Large intestine (tissue), 3 donors: ENCODE measurements at regions not wholly inside any gene's neighbourhood (a gene's known extent, or its start where the extent isn't known, plus 50 kb on each side); places are given as distances from the start of the nearest gene placed in this dataset.

Experiments used
- DNase-seq, 2 donors: peaks; one replicate each; pipeline versions ENCODE4 v3.0.0 to v3.0.0-alpha.2; 2013
- H3K27ac ChIP-seq: one replicate; pipeline ENCODE4 v1.5.1; 2013; ENCODE audit warnings: low read length
- H3K27me3 ChIP-seq: 2 replicates; pipeline ENCODE4 v1.6.1; 2013; ENCODE audit warnings: low read length; ENCODE audit not compliant: control insufficient read depth, insufficient read depth
- H3K36me3 ChIP-seq: 2 replicates; pipeline ENCODE4 v1.6.1; 2013; ENCODE audit warnings: low read length; ENCODE audit not compliant: control insufficient read depth, insufficient read depth
- H3K4me1 ChIP-seq: one replicate; pipeline ENCODE4 v1.6.1; 2013; ENCODE audit warnings: low read length; ENCODE audit not compliant: control insufficient read depth, insufficient read depth
- H3K4me3 ChIP-seq: one replicate; pipeline ENCODE4 v1.5.1; 2013; ENCODE audit warnings: low read length
- H3K9me3 ChIP-seq: one replicate; pipeline ENCODE4 v1.6.1; 2013; ENCODE audit warnings: mild to moderate bottlenecking, low read depth, low read length, moderate library complexity; ENCODE audit not compliant: control insufficient read depth
- WGBS: methylation state at CpG from one replicate; pipeline ENCODE4 v1.1.5; 2013; ENCODE audit warnings: low lambda C conversion rate; ENCODE audit not compliant: insufficient coverage; 5-methylcytosine and 5-hydroxymethylcytosine counted together

- WGBS: no CpG with 5 or more reads among the region's 1 CpG
- Histone ChIP-seq H3K27me3 (no peaks in the 10 kb centered on the region), H3K27ac (no peak overlapping the region), H3K36me3 (no peaks in the 10 kb centered on the region), H3K4me1 (peaks cover 3% of the 10 kb centered on the region), H3K9me3 (no peaks in the 10 kb centered on the region), H3K4me3 (no peak overlapping the region)
- no peak for DNase-seq
Observed at GRCh38 chr2:199596549-199596948, 138.8 kb upstream of the SATB2 start.

- Histone ChIP-seq H3K27me3 (no peaks in the 10 kb centered on the region), H3K4me1 (peaks cover 11% of the 10 kb centered on the region), H3K9me3 (no peaks in the 10 kb centered on the region), H3K36me3 (no peaks in the 10 kb centered on the region), H3K27ac (no peak overlapping the region), H3K4me3 (no peak overlapping the region)
- no CpG with 5 or more reads among the region's 5 CpGs for WGBS
- no peak for DNase-seq
Observed at GRCh38 chr2:199594443-199594842, 136.7 kb upstream of the SATB2 start.

- peak; percentile 66 to 75 for DNase-seq
- Histone ChIP-seq H3K4me1 (peaks cover 11% of the 10 kb centered on the region), H3K27ac (peak overlapping the region; percentile 61), H3K4me3 (no peak overlapping the region), H3K36me3 (no peaks in the 10 kb centered on the region), H3K9me3 (no peaks in the 10 kb centered on the region), H3K27me3 (no peaks in the 10 kb centered on the region)
- WGBS: no CpG with 5 or more reads among the region's 4 CpGs
Observed at GRCh38 chr2:199591826-199592225, 134.1 kb upstream of the SATB2 start.

- Histone ChIP-seq H3K9me3 (no peaks in the 10 kb centered on the region), H3K4me3 (no peak overlapping the region), H3K27ac (peak overlapping the region; percentile 55), H3K36me3 (no peaks in the 10 kb centered on the region), H3K27me3 (no peaks in the 10 kb centered on the region), H3K4me1 (peaks cover 11% of the 10 kb centered on the region)
- no CpG with 5 or more reads among the region's 5 CpGs for WGBS
- DNase-seq: peak; percentile 26 to 54
Observed at GRCh38 chr2:199590321-199591203, 132.8 kb upstream of the SATB2 start.

GRCh38 chr2:199589306-199589705, 131.6 kb upstream of the SATB2 start:
- Histone ChIP-seq H3K4me3 (no peak overlapping the region), H3K9me3 (no peaks in the 10 kb centered on the region), H3K27ac (no peak overlapping the region), H3K36me3 (no peaks in the 10 kb centered on the region), H3K4me1 (peaks cover 11% of the 10 kb centered on the region), H3K27me3 (no peaks in the 10 kb centered on the region)
- no CpG with 5 or more reads among the region's 11 CpGs for WGBS
- DNase-seq: no peak

- peaks cover 11% of the 10 kb centered on the region for H3K4me1 ChIP-seq
- no CpG with 5 or more reads among the region's 3 CpGs for WGBS
Observed at GRCh38 chr2:199588054-199588453, 130.3 kb upstream of the SATB2 start.

GRCh38 chr2:199586646-199587045, 128.9 kb upstream of the SATB2 start:
- Histone ChIP-seq H3K27me3 (no peaks in the 10 kb centered on the region), H3K4me1 (peaks cover 8% of the 10 kb centered on the region), H3K4me3 (no peak overlapping the region), H3K9me3 (no peaks in the 10 kb centered on the region), H3K36me3 (no peaks in the 10 kb centered on the region), H3K27ac (no peak overlapping the region)
- no peak for DNase-seq
- WGBS: no CpG with 5 or more reads among the region's 2 CpGs

More at GRCh38 chr2:199588054-199588453, 130.3 kb upstream of the SATB2 start:
- no peak for DNase-seq
- no peaks in the 10 kb centered on the region for H3K9me3 ChIP-seq
- no peaks in the 10 kb centered on the region for H3K27me3 ChIP-seq
- H3K36me3 ChIP-seq: no peaks in the 10 kb centered on the region
- H3K4me3 ChIP-seq: no peak overlapping the region
- no peak overlapping the region for H3K27ac ChIP-seq

GRCh38 chr2:199583676-199584075, 125.9 kb upstream of the SATB2 start:
- Histone ChIP-seq H3K36me3 (no peaks in the 10 kb centered on the region), H3K27ac (no peak overlapping the region), H3K4me1 (no peaks in the 10 kb centered on the region), H3K9me3 (no peaks in the 10 kb centered on the region), H3K27me3 (no peaks in the 10 kb centered on the region), H3K4me3 (no peak overlapping the region)
- no peak for DNase-seq
- WGBS: no CpG with 5 or more reads among the region's 3 CpGs

- no peak overlapping the region for H3K27ac ChIP-seq
- peak in 1 of 2 donors; percentile 37 for DNase-seq
- no peaks in the 10 kb centered on the region for H3K27me3 ChIP-seq
- peak overlapping the region; percentile 5 for H3K4me3 ChIP-seq
- WGBS: 20% methylated on average over 2 of the region's 9 CpGs
- H3K4me1 ChIP-seq: no peaks in the 10 kb centered on the region
- no peaks in the 10 kb centered on the region for H3K36me3 ChIP-seq
- H3K9me3 ChIP-seq: no peaks in the 10 kb centered on the region
Observed at GRCh38 chr2:199581935-199582360, 124.2 kb upstream of the SATB2 start.

GRCh38 chr2:199581408-199581807, 123.7 kb upstream of the SATB2 start:
- H3K9me3 ChIP-seq: no peaks in the 10 kb centered on the region
- no peaks in the 10 kb centered on the region for H3K36me3 ChIP-seq
- H3K27ac ChIP-seq: no peak overlapping the region
- H3K27me3 ChIP-seq: no peaks in the 10 kb centered on the region
- no peaks in the 10 kb centered on the region for H3K4me1 ChIP-seq
- no CpG with 5 or more reads among the region's 4 CpGs for WGBS
- no peak for DNase-seq
- no peak overlapping the region for H3K4me3 ChIP-seq

GRCh38 chr2:199575416-199575815, 117.7 kb upstream of the SATB2 start:
- H3K4me1 ChIP-seq: no peaks in the 10 kb centered on the region
- H3K9me3 ChIP-seq: no peaks in the 10 kb centered on the region
- no peak overlapping the region for H3K4me3 ChIP-seq
- DNase-seq: no peak
- no peaks in the 10 kb centered on the region for H3K36me3 ChIP-seq
- no peak overlapping the region for H3K27ac ChIP-seq
- H3K27me3 ChIP-seq: no peaks in the 10 kb centered on the region
- WGBS: no CpG with 5 or more reads among the region's 2 CpGs
